ENCODE measurements at regions not wholly inside any gene's neighbourhood (a gene's known extent, or its start where the extent isn't known, plus 50 kb on each side); places are given as distances from the start of the nearest gene placed in this dataset.

- H3K9me3 ChIP-seq, result no peaks in the 10 kb centered on the region
- H3K27ac ChIP-seq, result no peak overlapping the region
- no peaks in the 10 kb centered on the region for H3K27me3 ChIP-seq
- no peak for TF ChIP-seq POLR2A (IDR thresholded peaks at IDR 0.05)
- no peak for TF ChIP-seq EP300 (IDR thresholded peaks at IDR 0.05)
- TF ChIP-seq, protein P1, sequence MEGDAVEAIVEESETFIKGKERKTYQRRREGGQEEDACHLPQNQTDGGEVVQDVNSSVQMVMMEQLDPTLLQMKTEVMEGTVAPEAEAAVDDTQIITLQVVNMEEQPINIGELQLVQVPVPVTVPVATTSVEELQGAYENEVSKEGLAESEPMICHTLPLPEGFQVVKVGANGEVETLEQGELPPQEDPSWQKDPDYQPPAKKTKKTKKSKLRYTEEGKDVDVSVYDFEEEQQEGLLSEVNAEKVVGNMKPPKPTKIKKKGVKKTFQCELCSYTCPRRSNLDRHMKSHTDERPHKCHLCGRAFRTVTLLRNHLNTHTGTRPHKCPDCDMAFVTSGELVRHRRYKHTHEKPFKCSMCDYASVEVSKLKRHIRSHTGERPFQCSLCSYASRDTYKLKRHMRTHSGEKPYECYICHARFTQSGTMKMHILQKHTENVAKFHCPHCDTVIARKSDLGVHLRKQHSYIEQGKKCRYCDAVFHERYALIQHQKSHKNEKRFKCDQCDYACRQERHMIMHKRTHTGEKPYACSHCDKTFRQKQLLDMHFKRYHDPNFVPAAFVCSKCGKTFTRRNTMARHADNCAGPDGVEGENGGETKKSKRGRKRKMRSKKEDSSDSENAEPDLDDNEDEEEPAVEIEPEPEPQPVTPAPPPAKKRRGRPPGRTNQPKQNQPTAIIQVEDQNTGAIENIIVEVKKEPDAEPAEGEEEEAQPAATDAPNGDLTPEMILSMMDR (IDR thresholded peaks at IDR 0.05), result no peak
- no peaks in the 10 kb centered on the region for H3K4me1 ChIP-seq (ENCODE audit: insufficient read depth)
- WGBS, 3 donors, result 74 to 80% (median 77%) methylated on average over 5 of the region's 5 CpGs
- no peak overlapping the region for H3K4me3 ChIP-seq
- H3K36me3 ChIP-seq, result no peaks in the 10 kb centered on the region
- DNase-seq, result no peak
- intact Hi-C loops (cut with DNase I), result no loop called here
Observed at GRCh38 chr11:92107331-92107730, 117.3 kb upstream of the FAT3 start.

- Histone ChIP-seq H3K4me1 (ENCODE audit: insufficient read depth) (no peaks in the 10 kb centered on the region), H3K27ac (no peak overlapping the region), H3K4me3 (no peak overlapping the region), H3K27me3 (no peaks in the 10 kb centered on the region), H3K36me3 (no peaks in the 10 kb centered on the region), H3K9me3 (no peaks in the 10 kb centered on the region)
- WGBS, 3 donors, result 84 to 88% (median 85%) methylated on average over 1 of the region's 1 CpG
- intact Hi-C loops (cut with DNase I), result no loop called here
- TF ChIP-seq EP300 (IDR thresholded peaks at IDR 0.05) (no peak), POLR2A (IDR thresholded peaks at IDR 0.05) (no peak)
- TF ChIP-seq, protein P1 (IDR thresholded peaks at IDR 0.05), result no peak
- DNase-seq, result no peak
Observed at GRCh38 chr11:92104349-92104748, 120.3 kb upstream of the FAT3 start.

DNA sequence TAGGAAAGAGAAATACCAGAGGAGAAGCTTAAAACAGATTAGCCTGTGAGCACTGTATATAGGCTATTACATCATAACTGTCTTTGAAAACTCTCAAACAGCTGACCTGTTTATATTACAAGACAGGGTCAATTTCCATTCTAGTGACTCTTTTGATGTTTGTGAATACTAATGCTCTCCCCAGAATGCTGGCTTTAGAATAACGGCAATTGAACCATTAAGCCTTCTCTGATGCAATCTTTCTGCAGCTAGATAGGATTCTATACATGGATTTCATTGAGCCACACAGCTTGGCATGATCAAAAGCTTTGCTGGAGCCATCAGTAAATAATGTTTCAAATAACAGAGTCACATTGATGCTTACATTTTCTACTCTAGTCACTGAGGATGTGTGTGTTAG is 122.7 kb upstream of the FAT3 start:
- TF ChIP-seq POLR2A (IDR thresholded peaks at IDR 0.05) (no peak), EP300 (IDR thresholded peaks at IDR 0.05) (no peak)
- TF ChIP-seq, protein P1 (IDR thresholded peaks at IDR 0.05), result no peak
- WGBS, 3 donors, result 64 to 77% (median 68%) methylated on average over 1 of the region's 1 CpG
- H3K9me3 ChIP-seq, result no peaks in the 10 kb centered on the region

GRCh38 chr11:92099183-92099582 is 125.4 kb upstream of the FAT3 start:
- DNase-seq, result no peak
- 62 to 73% (median 68%) methylated on average over 1 of the region's 1 CpG for WGBS, 3 donors
- H3K36me3 ChIP-seq, result no peaks in the 10 kb centered on the region
- H3K9me3 ChIP-seq, result no peaks in the 10 kb centered on the region
- TF ChIP-seq, protein P1 (IDR thresholded peaks at IDR 0.05), result no peak
- no peak for TF ChIP-seq POLR2A (IDR thresholded peaks at IDR 0.05)
- TF ChIP-seq EP300 (IDR thresholded peaks at IDR 0.05), result no peak
- intact Hi-C loops (cut with DNase I), result no loop called here
- H3K27ac ChIP-seq, result no peak overlapping the region
- H3K4me3 ChIP-seq, result no peak overlapping the region
- H3K4me1 ChIP-seq (ENCODE audit: insufficient read depth), result no peaks in the 10 kb centered on the region
- no peaks in the 10 kb centered on the region for H3K27me3 ChIP-seq

More for the DNA sequence above, 122.7 kb upstream of the FAT3 start:
- no peak overlapping the region for H3K27ac ChIP-seq
- no peaks in the 10 kb centered on the region for H3K36me3 ChIP-seq
- intact Hi-C loops (cut with DNase I), result no loop called here
- no peak overlapping the region for H3K4me3 ChIP-seq
- DNase-seq, result no peak
- H3K27me3 ChIP-seq, result no peaks in the 10 kb centered on the region
- H3K4me1 ChIP-seq (ENCODE audit: insufficient read depth), result no peaks in the 10 kb centered on the region

DNA sequence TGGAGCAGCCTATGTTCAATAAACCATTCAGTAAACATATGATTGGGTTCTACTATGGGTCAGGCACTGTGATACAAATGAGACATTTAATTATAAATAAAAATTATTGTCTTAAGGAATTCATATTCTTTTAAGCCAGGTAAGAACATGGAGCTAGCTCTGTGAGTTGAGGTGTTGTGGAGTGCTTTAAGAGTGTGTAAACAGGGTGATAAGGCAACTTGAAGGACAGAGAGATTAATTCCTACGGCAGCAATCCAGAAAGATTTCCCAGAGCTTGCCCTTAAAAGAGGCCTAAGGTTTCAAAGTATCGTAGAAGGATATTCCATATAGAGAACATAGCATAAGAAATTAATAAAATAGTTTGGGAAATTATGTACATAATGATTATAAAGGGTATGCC is 126.4 kb upstream of the FAT3 start:
- no peaks in the 10 kb centered on the region for H3K36me3 ChIP-seq
- no peaks in the 10 kb centered on the region for H3K4me1 ChIP-seq (ENCODE audit: insufficient read depth)
- 75 to 85% (median 78%) methylated on average over 2 of the region's 2 CpGs for WGBS, 3 donors
- no peak overlapping the region for H3K4me3 ChIP-seq
- TF ChIP-seq, protein P1 (IDR thresholded peaks at IDR 0.05), result no peak
- TF ChIP-seq POLR2A (IDR thresholded peaks at IDR 0.05) (no peak), EP300 (IDR thresholded peaks at IDR 0.05) (no peak)
- H3K27ac ChIP-seq, result no peak overlapping the region
- no peaks in the 10 kb centered on the region for H3K27me3 ChIP-seq
- intact Hi-C loops (cut with DNase I), result no loop called here
- H3K9me3 ChIP-seq, result no peaks in the 10 kb centered on the region
- no peak for DNase-seq

All from ovary (tissue), 7 donors.